Ureter (tissue), 1 donor: ENCODE measurements at regions not wholly inside any gene's neighbourhood (a gene's known extent, or its start where the extent isn't known, plus 50 kb on each side); places are given as distances from the start of the nearest gene placed in this dataset.

ENCODE experiments used
- DNase-seq: peaks from one replicate; pipeline ENCODE4 v3.0.0-alpha.2; 2020; ENCODE audit warnings: low spot score
- donor health status: DM: yes; HTN: yes; CAD: no.

DNA sequence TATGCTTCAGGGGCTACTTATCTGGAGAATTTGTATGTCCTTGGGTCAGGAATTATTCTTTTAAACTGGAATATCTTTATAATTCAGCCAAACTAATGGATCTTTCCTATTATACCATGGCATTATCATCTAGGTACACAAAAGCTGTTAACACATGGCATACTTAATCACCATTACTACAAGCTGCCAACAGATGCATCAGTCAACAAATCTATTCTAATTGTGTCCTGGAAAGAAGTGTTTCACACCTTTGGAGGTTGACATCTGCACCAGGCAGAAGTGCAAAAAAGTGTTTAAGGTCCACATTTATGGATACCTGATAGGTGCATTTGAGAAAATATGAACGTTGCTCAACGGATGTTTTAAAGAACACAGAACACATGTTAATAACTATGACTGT lies 470.2 kb upstream of the ADGRL2 start:
- DNase-seq: no peak

DNA sequence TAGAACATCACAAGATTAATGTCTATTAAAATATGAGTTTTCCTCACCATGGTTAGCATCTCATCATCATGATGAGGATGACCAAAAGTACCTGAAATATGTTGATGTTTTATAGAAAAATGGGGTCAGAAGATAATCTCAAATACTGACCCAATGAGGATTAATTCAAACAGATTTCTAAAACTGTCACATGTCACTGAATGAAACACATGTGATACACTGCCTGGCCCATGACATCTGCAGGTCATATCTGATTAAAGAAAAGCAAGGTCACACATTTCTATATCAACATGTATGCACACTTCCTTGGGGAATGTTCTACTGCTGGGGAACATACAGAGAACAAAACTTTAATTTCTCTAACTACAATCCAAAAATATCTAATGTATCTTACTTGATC lies 470.6 kb upstream of the ADGRL2 start:
- no peak for DNase-seq

DNA sequence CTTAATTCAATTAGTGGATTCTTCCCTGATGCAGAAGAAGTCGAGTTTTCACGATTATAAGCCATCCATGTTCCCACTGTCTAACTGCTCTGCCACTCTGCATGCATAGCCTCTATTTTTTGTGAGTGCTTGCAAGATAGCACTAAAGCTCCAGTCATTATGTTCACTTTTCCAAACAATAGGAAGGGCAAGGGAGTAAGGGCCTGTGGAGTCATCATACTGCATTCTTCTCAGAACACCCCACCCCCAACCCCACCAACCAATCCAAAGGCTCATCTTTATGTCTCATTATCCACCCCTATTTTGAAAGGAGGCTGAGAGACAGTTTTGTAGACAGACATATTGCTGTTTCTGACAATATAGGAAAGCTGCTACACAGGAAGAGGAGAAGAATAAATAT lies 471.7 kb upstream of the ADGRL2 start:
- DNase-seq: no peak

DNA sequence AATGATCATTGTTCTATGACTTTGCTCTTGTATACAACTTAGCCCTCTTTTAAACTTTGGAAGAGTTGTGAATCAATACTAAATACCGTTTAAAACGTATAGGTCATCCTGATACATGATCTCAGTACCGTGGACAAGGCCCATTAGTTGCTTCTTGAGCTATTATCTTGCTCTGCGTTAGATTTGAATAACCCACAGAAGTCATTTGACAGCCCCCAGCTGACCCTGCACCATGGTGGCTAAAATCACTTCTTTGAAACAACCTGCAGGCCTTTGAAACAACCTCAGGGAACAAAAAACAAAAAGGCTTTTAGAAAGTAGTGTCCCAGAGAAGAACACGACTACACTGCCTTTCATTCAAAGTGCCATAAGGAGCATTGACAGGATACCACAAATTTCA lies 473.0 kb upstream of the ADGRL2 start:
- DNase-seq: no peak

DNA sequence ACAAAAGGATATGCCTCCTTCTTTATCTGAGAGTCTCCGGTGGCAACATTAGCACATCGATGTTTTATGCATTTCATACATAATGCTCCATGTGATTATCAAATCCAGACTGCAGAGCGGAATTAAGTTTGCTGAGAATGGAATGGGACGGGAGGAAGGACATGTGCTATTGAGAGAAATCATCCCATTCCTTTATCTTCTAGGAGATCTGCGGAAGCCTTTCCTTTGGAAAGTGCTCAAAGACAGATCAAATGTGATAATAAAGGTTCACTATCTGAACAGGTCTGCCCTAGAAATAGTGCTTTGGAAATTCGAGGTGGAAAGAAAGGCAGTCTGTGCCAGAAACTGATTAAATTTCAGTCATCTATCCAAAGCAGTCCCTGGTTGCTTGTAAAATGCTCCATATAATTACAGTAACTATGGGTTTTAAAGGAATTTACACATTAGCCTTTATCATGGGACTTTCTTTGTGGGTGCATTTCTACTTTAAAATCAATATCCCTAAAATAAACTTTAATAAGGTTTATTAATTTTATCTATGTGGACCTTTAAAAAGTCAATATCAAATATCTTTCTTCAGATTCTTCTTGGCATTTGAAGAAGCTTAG lies 473.5 kb upstream of the ADGRL2 start:
- no peak for DNase-seq

DNA sequence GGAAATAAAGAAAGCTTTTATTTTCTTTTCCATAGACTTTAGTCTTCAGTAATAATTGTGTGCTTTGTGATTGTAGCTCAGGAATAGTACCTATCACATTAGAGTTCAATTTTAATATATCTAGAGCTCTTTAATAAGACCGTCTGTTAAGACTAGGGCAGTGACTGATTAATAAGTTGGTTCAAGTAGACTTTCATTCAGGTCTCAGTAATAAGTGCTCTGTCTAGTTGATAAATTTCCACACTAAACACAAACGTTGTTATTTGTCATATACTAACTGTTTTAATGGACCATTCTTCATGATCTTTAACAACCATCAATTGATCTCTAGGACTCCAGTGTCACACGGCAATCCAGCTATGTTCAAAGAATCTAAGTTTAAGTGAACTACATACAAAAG lies 474.5 kb upstream of the ADGRL2 start:
- no peak for DNase-seq

DNA sequence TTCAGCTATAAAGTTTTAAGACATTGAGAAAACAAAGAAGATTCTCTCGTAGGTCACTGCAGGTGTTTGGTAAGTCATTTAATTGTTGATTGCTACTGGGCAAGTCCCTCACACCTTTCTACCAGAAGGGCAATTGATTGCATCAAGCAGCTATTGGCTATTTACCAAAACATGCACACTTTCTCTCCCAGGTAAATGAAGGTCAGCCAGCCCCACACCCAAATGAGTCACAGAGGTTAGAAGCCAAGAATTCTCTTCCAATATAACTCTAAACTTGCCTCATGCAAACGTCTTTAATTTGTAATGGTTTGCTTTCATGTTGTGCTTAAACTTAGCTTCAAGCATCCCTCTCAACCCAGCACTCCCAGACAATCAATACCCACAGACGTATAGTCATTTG lies 475.3 kb upstream of the ADGRL2 start:
- DNase-seq: no peak

DNA sequence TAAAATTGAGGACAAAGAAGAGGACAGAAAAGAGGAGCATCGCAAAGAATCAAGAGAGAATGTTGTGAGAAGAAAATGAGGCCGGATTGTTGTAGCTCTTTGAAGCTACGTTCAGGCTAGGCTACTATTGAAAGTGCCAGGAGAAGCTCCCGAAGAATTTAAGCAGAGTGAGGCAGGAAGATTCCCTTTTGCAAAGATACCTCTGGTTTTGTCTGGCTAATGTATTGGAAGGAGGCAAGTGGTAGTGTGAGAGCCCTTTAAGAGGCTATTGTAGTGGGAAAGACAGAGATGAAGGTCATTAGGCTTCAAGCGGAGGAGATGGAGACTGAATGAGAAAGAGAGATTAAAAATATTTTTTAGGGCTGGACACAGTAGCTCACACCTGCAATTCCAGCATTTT lies 476.9 kb upstream of the ADGRL2 start:
- DNase-seq: no peak

DNA sequence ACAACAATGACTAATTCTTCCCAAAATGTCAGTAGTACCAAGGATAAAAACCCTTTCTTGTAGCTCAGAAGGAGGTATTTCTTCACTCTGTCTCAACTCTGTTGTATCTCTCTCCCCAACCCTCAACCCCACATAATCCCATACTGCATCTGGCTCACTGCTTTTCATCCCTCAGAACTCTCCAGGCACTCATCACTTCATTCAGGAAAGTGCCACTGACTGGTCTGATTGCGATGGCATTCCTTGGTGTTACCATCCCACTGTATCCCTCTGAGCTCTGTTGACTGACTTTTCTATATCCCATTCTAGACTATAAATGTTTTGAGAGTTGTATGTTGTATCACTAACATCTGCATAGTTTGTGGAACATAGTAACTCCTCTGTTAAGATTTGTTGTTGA lies 483.5 kb upstream of the ADGRL2 start:
- no peak for DNase-seq

DNA sequence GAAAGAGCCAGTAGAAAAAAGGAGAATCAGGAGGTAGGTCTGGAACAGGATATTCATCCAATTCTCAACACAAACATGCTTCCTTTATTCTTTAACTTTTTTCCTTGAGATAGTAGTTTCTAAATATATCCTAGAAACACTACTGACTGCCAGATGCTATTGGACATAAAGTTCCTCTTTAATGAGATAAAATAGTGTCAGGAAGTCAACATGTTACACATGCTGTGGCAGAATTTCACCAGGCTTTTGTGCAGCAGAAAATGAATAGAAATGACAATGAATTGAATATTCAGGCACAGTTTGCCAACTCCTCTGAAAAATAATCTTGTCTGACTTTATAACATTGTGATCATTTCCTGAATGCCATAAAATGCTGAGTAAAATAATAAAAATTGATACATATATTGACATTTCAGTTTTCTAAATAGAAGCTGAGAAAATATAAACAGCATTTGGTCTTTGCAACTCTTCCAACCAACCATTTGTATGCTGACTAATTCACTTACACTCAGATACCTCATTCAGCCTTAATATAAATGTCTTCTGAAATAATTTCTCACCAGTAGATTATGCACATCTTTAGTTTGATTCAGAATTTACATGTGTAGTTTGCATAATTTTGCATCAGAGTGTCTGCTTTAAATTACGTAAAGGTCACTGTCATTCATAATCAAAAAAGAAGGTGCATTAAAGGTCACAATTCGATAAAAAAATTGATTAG lies 486.1 kb upstream of the ADGRL2 start:
- DNase-seq: no peak

DNA sequence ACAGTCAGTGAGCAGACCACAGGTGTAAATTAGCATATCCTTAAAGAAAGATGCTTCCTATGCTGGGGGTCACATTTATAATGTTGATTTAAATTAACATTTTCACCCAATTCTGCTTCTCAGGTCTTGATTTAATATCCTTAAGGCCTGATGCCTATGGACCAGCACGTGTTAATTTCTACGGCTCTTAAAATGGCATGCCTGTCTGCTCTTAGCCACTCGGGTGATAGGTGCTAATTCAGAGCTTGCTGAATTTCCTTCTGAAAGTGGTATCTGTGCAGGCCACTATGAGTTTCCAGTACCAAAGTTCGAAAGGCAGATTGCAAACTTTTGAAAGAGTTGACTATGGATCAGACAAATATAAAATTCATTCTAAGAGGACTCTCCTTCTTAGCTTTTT lies 487.4 kb upstream of the ADGRL2 start:
- no peak for DNase-seq

DNA sequence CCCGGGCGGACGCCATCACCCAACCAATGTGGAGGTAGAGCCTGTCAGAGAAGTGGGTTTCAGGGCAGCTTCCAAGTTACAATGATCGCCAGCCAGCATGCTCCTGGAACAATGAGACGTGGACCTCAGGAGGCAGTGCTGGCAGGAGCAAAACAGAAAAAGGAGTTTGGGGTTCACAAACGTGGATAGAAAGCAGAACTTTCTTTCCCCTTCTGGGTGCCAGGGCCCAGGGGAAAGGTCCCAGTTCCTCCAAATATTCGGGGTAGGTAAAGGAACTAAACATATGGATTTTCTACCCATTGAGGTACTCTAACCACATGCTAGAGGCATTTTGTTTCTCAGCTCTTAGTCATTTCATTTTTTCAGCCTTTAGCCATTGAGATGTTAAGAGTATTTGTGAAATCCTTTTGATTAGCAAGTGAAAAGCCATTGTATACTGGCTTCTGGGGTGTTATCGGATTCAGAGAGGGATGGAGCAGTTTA lies 488.4 kb upstream of the ADGRL2 start:
- no peak for DNase-seq

DNA sequence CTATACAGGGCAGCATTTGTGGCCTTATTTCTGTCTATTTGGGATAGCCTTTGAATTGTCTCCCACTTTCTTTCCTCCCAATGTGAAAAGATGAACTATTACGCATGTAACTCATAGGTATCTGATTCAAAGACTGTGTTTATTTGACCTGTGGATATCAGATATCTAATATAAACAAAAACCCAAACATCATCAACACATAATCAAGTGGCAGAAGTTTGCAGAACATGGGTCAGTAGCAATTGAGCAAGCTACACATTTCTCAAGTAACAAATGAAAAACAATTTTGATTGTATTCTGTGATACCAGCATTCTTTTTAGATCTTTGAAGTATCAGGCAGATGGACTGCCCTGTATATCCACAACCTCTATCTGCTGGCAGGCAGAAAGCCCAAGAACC lies 490.5 kb upstream of the ADGRL2 start:
- no peak for DNase-seq

DNA sequence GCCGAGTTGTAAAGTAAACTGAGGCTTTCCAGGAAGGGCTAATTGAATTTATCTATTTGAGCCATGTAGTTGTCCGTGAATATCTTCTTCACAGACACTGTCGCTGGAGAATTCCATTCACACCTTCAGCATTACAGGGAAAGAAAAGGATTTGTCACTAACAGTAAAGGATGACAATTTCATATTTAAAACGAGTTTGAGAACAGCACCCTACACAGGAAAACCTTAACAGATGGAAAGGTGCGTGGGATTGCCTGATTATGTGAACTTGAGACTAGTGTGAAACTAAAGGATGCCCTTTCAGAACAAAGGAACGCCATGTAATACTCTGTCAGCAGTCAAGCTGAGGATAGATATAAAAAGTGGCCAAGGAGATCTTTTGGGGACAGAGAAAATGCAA lies 492.5 kb upstream of the ADGRL2 start:
- DNase-seq: no peak

DNA sequence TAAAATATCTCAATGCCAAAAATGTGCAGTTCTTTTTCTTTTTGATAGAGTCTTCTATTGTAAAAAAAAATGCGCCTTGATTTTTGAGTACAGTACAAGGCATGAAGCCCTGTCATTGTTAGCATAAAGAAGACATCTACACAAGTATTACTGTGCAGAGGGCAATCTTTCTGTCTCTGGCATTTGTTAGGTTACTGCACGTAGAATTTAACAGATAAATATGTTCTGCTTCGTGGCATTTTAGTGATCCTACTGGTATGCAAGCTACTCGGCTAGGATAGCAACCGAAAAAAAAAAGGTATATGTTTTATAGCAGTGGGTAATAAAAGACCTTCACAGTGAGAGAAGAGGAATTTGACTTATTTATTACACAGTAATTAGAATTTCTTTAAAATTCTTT lies 492.9 kb upstream of the ADGRL2 start:
- no peak for DNase-seq

DNA sequence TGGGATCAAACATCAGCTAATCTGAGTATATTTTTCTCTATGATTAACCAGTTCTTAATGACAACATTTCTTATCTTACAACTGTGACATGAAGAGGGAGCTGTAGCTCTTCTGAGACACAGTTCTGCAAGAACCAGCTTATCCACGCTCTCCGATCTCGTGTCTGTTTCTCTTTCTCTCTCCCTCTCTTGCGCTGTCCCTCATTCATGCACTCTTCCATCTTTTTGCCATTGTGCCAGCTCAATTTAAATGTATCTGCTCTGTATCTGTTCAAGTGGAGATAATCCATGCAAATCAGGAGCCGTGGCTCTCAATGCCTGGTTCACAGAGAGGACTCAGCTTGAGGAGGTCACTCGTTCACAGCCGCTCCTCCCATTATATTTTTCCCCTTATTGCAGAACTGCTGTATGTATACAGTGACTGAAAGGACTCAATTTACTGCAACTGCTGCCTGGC lies 494.7 kb upstream of the ADGRL2 start:
- DNase-seq: no peak

DNA sequence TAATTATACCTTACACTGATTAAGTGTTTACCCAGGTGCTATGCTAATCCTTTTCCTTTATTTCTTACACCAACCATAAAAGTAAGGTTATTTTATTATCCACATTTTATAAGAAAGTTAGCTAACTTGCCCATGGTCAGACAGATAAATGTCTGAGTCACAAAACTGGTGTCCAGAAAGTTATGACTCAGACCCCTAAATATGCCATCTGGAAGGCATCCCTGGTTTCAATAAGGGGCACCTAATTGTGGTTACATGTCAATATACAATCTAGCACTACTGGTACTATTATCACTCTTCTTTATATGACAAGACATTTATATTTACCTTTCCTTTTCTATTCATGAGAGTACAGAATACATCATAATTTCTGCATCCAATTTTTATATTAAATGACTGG lies 496.5 kb upstream of the ADGRL2 start:
- DNase-seq: no peak

DNA sequence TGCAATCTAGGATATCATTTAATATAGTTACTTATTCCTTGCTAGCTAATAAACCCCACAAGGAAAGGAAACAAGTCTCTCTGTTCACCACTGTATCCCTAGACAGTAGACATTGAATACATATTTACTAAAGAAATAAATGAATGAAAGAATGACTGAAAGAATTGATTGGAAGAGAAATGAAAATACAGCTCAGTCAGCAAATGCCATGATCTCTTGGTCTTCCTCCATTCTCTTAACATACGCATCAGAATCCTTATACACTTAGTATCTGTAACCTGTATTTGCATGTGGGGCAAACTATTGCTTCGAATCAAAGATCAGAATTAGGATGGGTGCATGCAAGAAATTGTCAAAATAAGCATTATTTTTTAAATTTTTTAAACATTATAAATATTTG lies 500.8 kb upstream of the ADGRL2 start:
- DNase-seq: no peak

DNA sequence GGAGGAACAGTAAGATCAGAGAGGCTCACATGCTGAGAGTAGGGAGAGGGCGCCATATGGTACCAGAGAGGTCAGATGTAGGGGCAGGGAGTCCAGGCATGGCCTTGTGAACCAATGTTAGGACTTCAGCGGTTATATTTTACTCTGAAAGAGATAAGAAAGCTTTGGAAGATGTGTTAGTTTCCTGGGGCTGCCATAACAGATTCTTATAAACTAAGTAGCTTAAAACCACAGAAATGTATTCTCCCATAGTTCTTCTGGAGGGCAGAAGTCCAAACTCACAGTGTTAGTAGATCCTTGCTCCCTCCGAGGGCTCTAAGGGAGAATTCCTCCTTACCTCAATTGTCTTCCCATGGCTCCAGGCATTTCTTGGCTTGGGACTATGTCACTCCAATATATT lies 502.5 kb upstream of the ADGRL2 start:
- no peak for DNase-seq

DNA sequence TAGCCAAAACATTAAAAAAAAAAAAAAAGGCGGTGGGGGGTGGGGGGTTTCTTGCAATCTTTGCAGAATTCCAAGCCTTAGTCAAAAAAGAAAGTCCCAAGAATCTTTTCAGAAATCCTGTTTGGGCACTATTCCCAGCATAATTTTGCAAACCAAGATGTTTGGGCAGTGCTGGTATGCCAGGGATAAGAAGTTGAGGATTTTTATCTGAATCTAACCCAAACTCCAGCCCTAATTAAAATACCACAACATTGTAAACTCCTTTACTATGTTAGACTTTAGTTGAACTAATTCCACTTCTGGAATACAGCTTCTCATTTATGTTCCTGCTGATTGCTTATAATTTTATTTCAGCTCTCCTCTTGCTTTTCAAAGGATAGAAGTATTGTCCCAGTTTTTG lies 504.1 kb upstream of the ADGRL2 start:
- DNase-seq: no peak

DNA sequence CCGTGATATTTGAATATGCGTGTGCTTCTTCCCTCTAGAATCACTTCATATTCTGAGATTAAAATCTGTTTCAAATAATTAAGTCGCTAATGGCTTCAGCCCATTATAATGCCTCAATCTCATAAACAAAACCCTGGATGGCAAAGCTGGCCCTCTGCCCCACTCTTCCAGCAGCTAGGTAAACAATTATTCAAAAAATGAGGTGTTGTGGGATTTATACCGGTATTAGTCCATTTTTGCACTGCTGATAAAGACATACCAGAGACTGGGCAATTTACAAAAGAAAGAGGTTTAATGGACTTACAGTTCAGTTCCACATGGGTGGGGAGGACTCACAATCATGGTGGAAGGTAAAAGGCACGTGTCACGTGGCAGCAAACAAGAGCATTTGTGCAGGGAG lies 510.4 kb upstream of the ADGRL2 start:
- no peak for DNase-seq

DNA sequence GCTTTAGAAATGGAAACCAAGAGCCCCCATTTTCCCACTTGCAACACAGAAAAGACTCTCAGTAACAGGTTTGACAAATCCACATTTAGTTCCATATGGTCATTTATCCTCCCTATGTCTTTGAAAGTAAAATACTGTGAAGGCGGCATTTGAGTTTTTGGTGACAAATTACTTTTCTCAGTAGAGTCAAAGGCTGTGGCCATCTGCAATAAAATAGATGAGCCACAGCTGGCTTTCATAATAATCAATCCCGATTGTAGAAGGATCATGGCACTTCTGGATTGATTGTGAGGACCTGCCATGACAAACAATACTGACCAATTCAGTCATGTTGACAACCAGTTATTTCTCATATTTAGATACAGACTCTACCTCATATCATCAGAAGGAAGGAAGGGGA lies 512.0 kb upstream of the ADGRL2 start:
- no peak for DNase-seq

DNA sequence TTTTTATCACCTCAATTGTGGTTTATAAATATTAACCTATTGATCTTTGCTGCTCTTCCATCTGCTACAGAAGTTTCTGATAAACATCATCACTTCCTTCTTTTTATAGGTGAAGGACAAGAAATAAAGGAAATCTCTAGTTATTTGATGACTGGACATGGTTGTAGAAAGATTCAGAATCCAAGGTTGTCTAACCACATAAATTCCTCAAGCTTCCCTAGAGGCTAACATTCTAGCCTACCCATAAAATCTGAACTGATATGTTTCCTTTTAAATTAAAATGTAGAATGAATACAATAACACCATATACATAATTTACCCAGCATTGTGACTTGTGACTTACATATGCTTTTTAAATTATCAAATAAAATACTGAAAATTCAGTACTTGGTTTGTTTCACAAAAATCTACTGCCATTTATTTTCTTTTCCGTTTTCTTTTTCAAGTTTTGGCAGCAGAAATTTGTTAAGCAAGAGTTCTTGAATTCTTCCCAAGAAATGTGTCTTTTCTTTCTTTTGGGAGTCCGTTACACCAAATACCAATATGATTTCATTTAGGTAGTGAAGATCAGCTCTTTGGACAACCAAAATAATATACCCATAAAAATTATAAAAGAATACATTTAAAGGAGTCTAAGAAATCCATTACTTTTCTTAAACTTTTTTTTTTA lies 513.2 kb upstream of the ADGRL2 start:
- no peak for DNase-seq
